ENCODE measurements at regions not wholly inside any gene's neighbourhood (a gene's known extent, or its start where the extent isn't known, plus 50 kb on each side); places are given as distances from the start of the nearest gene placed in this dataset.

DNA sequence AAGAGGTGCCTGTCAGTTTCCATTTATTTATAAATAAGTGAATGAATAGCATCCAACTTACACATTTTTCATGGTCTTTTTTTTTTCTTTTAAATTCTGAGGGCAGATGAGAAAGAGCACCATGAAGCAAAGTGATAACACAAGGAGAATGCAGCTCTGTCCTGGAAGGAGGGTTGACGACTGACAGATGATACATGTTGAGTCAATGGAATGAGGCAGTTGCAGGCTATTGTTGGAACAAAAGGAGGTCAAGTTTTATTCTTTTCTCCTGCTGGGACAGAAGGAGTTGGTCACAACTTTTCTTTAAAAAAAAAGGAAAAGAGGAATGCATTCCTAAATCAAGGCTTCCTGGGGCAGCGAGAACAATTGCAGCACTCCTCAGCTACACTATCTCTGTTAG lies 119.9 kb upstream of the PLEKHG7 start:
- no peak for DNase-seq

DNA sequence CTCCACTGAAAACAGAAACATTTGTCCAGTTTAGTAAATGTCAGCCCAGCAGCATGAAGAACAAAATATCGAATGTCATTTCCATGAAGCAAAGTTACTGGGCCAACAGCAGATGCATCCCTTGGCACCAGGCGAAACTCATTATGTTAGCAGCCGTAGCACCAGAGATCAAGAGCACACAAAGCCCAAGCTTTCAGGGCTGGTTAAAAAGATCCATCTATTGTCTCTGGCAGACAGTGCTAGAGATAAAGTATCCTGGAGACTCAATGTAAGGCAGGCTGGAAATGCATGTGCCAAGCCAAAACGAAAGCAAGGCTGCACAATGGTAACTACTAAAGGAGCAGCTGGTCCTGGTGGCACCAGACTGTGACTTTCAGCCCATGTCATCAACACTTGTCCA lies 120.3 kb upstream of the PLEKHG7 start:
- no peak for DNase-seq

GRCh38 chr12:92581604-92582003 lies 121.2 kb upstream of the PLEKHG7 start:
- DNase-seq: no peak

DNA sequence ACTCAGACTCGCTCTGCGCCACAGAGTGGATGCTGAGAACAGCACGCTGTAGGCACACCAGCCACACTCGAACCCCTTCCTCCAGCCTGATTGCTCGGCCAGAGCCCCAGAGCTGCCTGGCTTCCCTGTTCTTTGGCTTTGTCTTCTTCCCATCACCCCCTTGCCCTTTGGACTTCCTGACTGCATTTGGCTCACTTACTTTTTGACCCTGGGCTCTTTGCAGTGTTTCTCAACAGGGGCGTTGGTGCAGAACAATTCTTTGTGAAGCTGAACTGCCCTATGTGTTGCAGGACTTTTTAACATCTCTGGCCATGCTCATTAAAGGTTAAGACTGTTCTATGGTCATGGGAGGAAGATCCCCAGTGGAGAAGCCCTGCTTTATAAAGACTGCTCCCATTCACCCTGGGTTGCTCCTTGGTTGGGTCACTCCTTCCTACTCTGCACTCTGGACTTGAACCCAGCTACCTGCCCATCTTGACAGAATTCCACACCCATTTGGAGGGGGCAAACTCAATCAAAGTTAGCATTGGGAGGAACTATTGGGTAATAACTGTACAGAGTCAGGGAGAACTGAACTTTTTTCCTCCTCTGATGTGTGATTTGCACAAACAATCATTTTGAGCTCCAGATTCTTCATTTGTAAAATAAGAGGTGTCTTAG lies 127.7 kb upstream of the PLEKHG7 start:
- no peak for DNase-seq

GRCh38 chr12:92574051-92574783 lies 128.6 kb upstream of the PLEKHG7 start:
- no peak for DNase-seq

- DNase-seq: no peak
Observed at GRCh38 chr12:92573104-92573503, 129.7 kb upstream of the PLEKHG7 start.

- no peak for DNase-seq
Observed at GRCh38 chr12:92571844-92572543, 130.8 kb upstream of the PLEKHG7 start.

GRCh38 chr12:92571169-92571568 lies 131.6 kb upstream of the PLEKHG7 start:
- no peak for DNase-seq

GRCh38 chr12:92570056-92570753 lies 132.6 kb upstream of the PLEKHG7 start:
- DNase-seq: peak in 43 of 56 donors; percentile 1 to 81 (median 23)

GRCh38 chr12:92568691-92569090 lies 134.1 kb upstream of the PLEKHG7 start:
- no peak for DNase-seq

GRCh38 chr12:92566448-92567019 lies 136.3 kb upstream of the PLEKHG7 start:
- DNase-seq: no peak

DNA sequence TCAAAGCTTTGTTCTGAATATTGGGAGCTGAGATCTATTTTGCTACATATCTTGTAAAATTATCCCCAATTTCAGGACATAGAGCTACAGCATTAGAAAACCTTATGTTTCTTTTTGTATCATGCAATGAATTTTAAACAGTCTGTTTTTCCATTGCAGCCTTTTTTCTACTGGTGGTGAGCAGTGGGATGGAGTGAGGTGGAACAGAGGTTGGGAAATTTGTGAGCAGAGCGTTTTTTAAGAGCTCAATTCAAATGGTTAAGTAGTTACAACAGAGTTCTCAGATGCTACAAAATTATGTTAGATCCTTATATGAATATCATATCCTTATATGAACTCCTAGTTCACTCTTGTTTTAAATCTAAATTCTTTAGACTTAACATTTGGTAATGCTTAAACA lies 139.0 kb upstream of the PLEKHG7 start:
- no peak for DNase-seq

- DNase-seq: no peak
Observed at GRCh38 chr12:92562063-92562734, 140.6 kb upstream of the PLEKHG7 start.

GRCh38 chr12:92561543-92561899 lies 141.3 kb upstream of the PLEKHG7 start:
- DNase-seq: peak in 4 of 56 donors; percentile 4 to 26 (median 14)

DNA sequence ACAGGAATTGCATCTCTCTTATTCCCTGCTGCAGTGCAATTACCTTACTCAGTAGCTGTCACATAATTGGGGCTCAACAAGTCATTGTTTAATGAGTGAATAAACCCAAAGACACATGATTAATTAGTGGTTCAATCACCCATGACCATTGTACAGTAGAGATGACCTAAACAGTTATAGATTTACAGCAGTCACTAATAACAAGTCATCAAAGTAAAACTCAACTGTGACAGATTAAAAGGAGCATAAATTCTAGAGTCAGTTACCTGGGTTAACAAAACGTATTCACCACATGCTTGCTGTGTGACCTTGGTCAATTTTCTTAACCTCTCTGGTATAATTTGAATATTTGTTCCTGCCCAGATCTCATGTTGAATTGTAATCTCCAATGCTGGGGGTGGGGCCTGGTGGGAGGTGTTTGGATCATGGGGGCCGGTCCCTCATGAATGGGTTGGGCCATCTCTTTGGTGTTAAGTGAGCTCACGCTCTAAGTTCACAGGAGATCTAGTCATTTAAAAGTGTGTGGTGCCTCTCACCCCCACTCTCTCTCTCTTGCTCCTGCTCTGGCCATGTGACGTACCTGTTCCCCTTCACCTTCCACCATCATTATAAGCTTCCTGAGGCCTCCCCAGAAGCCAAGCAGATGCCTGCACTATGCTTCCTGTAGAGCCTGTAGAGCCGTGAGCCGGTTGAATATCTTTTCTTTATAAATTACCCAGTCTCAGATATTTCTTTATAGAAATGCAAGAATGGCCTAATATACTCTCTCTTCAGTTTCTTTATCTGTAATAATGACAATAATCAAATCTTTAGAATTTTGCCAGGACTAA lies 141.9 kb upstream of the PLEKHG7 start:
- DNase-seq: no peak

GRCh38 chr12:92558806-92559205 lies 144.0 kb upstream of the PLEKHG7 start:
- DNase-seq: no peak

DNA sequence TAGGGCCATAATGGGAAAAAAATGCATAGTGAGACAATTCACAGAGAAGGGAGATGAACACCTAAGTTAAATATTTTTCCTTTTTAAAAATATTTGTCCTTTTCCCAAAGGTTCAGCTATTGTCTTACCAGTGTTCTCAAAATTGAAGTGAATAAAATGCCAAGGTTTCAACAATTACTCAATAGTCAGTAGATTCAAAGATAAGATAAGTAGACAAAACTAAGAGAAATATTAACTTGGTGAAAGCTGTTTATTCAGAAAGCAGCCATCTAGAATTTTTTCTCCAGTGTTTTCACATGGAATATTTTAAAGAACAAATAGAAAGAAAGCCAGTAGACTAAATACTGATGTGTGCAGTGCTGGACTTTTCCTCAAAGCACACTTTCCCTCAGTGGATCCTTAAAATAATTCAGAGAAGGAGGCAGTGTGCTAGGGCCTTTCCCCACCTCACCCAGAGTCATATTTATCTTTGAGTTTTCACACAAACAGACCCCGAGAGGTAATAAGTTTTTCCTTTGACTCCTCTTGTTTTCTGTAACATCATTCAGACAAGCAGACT lies 144.5 kb upstream of the PLEKHG7 start:
- DNase-seq: no peak

DNA sequence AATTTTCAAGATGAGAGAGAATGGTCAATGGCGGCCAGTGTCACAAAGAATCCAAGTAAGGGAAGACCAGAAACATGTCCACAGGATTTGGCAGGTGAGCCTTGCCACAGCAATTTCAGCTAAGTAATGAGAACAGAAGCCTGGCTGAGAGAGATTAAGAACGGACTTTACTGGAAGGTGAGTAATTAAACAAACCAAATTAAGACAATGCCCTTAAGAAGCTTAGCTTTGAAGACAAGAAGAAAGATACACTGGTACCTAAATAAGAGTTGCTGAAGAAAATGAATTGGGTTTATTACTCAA lies 145.4 kb upstream of the PLEKHG7 start:
- no peak for DNase-seq

- no peak for DNase-seq
Observed at GRCh38 chr12:92556637-92557421, 146.0 kb upstream of the PLEKHG7 start.
